NCI-H345 treated with DMSO at 0.1 percent for 48 hours (cell line): ENCODE measurements at regions not wholly inside any gene's neighbourhood (a gene's known extent, or its start where the extent isn't known, plus 50 kb on each side); places are given as distances from the start of the nearest gene placed in this dataset.

Experiments
- DNase-seq: peaks from one replicate; lab custom pipeline; 2025; ENCODE audit not compliant: unreplicated experiment; lab: John Stamatoyannopoulos, UW

- DNase-seq: no peak
These were observed 106.8 kb downstream of the SEMA6D start for GRCh38 chr15:47824147-47824546.

- no peak for DNase-seq
These were observed 112.4 kb downstream of the SEMA6D start for GRCh38 chr15:47829667-47830066.

GRCh38 chr15:47834093-47834492 is 116.8 kb downstream of the SEMA6D start:
- no peak for DNase-seq

GRCh38 chr15:47839233-47839825 is 122.0 kb downstream of the SEMA6D start:
- DNase-seq: no peak

- no peak for DNase-seq
These were observed 125.9 kb downstream of the SEMA6D start for GRCh38 chr15:47843124-47843663.

DNA sequence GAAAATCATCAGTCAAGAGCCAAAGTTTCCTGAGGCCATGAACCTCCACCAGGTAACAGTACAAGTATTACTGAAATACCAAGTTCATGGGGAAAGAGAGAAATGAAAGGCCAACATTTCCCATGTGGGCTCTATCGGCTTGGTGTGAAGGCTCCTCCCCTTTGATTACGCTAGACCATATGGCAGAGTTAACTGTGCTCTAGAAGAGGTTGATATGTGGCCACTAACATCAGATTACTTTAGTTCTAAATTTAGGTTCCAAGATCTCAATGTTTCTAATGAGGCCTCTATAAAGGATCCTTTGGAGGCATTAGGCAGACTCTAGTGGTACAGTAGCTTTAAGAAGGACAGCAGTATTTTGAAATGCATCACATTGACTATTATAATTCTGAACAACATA is 127.1 kb downstream of the SEMA6D start:
- DNase-seq: no peak

GRCh38 chr15:47846128-47846868 is 129.0 kb downstream of the SEMA6D start:
- no peak for DNase-seq

- DNase-seq: no peak
These were observed 129.6 kb downstream of the SEMA6D start for GRCh38 chr15:47846876-47847275.

- no peak for DNase-seq
These were observed 138.8 kb downstream of the SEMA6D start for GRCh38 chr15:47856071-47856470.

- DNase-seq: no peak
These were observed 139.9 kb downstream of the SEMA6D start for GRCh38 chr15:47857014-47857775.

- no peak for DNase-seq
These were observed 140.5 kb downstream of the SEMA6D start for GRCh38 chr15:47857776-47858167.

DNA sequence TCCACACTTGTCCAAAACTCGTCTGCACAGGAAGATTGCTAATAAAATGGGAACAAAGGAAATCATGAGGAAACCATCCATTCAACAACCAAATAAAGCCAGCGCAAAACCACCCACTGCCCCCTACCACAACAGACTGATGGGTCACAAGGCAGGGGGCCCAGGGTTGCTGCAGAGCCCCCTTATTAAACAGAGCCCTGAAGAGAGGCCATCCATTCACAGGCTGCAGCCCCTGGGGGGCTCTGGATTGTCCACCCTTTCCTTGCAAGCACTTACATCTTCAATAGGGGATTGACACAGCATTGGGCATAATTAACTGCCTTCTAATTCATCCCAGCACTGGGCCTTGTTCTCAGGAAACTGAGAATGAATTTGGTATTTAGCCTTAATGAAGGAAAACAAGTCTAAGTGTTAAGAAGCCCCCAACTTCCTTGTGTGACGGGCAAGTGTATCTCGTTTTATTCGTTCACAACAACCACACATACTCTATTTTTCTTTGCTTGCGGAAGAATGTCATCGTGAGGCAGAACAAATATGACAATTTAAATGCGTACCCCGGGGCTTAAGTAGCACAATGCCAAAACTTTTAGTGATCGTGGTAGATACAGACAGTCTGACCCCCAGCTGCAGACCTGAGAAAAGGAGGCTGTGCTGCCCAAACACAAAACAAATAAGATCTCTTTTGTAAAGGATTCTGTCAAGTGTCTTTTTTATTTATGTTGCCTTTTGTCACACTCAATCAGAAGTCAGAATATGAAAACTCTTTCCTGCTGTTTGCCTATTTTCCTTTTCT is 144.0 kb downstream of the SEMA6D start:
- DNase-seq: no peak

- no peak for DNase-seq
These were observed 145.1 kb downstream of the SEMA6D start for GRCh38 chr15:47862402-47862801.

- no peak for DNase-seq
These were observed 149.1 kb downstream of the SEMA6D start for GRCh38 chr15:47866446-47866845.

GRCh38 chr15:47870300-47870955 is 153.1 kb downstream of the SEMA6D start:
- no peak for DNase-seq

GRCh38 chr15:47870956-47871625 is 153.8 kb downstream of the SEMA6D start:
- DNase-seq: no peak

DNA sequence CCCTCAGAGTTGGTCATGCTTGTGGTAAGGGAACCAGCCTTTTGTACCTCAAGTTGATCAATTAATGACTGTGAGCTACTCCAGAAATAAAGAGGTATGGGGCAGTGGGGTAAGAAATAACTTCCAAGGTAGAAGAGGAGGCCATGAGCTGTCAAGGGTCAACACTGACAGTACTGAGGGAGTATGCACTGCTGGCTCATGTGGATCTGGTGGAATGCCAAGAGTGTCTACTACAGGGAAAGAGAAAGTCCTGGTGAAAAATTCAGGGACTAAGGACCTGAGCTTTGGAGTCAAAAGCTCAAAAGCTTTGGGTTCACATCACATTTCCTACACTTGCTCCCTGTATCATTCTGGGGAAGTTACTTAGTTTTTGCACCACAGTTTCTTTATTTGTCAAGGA is 154.9 kb downstream of the SEMA6D start:
- DNase-seq: no peak

- peak; percentile 11 for DNase-seq
These were observed 155.6 kb downstream of the SEMA6D start for GRCh38 chr15:47872869-47873432.

DNA sequence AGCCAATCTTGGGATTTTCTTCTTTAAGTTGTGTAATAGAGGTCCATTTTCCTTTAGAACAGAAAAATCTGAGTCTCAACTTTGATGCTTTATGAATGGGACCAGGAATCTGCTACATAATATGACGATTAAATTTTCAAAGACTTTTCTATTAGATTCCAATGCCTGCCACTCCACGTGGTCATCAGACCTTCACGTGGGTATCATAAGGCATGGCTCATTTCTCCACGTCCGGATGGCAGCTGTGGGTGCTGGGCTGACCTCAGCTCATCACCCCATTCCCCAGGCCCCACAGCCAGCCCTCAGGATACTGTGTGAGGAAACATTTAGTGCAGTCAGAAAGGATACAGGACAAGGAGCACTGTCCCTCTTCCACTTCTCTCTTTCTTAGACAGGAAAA is 159.7 kb downstream of the SEMA6D start:
- DNase-seq: no peak

DNA sequence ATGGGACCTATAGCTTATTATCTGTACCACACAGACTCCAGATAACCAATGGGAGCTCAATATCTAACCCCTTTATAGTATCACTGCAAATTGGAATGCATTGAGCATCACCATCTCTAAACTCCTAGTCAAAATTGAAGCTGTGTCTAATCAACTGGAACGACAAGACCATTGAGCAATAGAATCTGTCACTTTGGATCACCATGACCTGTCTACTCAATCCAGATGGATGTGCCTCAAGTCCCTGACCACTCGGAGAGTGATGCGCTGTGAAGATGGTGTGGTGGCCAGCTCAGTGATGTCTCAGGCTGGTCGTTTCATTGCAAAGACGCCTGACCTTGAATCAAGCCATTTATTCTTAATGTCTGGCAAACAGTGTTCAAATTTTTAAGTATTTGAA is 160.5 kb downstream of the SEMA6D start:
- DNase-seq: no peak
